Spinal cord (tissue), 9 donors: ENCODE measurements at regions not wholly inside any gene's neighbourhood (a gene's known extent, or its start where the extent isn't known, plus 50 kb on each side); places are given as distances from the start of the nearest gene placed in this dataset.

Source experiments
- DNase-seq, 6 donors: peaks; one replicate each; pipeline versions ENCODE4 v3.0.0 to v3.0.0-alpha.2; 2013 to 2015; ENCODE audit warnings: low spot score in 6 of 6, low read depth in 4 of 6
- H3K27ac ChIP-seq: one replicate; pipeline ENCODE4 v1.5.1; 2013; ENCODE audit warnings: low read depth, low read length, control low read depth
- H3K27me3 ChIP-seq: one replicate; pipeline ENCODE4 v1.6.1; 2013; ENCODE audit warnings: low read length; ENCODE audit not compliant: control insufficient read depth, insufficient read depth
- H3K36me3 ChIP-seq: one replicate; pipeline ENCODE4 v1.6.1; 2013; ENCODE audit warnings: low read length; ENCODE audit not compliant: control insufficient read depth, insufficient read depth
- H3K4me1 ChIP-seq: one replicate; pipeline ENCODE4 v1.6.1; 2013; ENCODE audit warnings: low read length; ENCODE audit not compliant: control insufficient read depth, insufficient read depth
- H3K4me3 ChIP-seq: one replicate; pipeline ENCODE4 v1.5.1; 2013; ENCODE audit warnings: low read depth, low read length, control low read depth
- H3K9me3 ChIP-seq: one replicate; pipeline ENCODE4 v1.6.1; 2013; ENCODE audit warnings: low read length; ENCODE audit not compliant: control insufficient read depth, insufficient read depth
- WGBS: methylation state at CpG from one replicate; pipeline ENCODE4 v1.1.5; 2013; ENCODE audit warnings: missing lambda C conversion rate; ENCODE audit not compliant: insufficient coverage; 5-methylcytosine and 5-hydroxymethylcytosine counted together
- donor health status: healthy.

DNA sequence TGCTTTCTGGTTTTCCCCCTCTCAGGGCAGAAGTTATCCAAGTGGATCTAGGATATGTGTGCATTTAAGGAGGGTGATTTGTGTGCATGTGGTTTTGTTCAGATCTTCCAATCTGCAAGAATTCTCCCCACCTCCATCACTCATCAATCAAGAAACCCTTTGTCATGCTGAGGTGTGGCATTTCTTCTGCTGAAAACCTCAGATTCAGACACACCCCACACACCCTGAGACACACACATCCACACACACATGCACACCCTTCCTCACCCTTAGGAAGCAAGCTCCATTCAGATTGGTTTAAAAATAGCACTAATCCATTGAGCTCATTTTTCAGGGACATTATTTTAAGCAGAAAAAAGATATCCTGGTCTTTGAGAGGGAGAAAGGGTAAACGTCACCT lies 106.1 kb upstream of the HSD17B12 start:
- Histone ChIP-seq H3K4me3 (no peak overlapping the region), H3K36me3 (no peaks in the 10 kb centered on the region), H3K9me3 (no peaks in the 10 kb centered on the region), H3K4me1 (peaks cover 30% of the 10 kb centered on the region), H3K27ac (peak overlapping the region; percentile 65), H3K27me3 (peaks cover 39% of the 10 kb centered on the region)
- no CpG with 5 or more reads among the region's 1 CpG for WGBS
- peak in 1 of 6 donors; percentile 60 for DNase-seq

DNA sequence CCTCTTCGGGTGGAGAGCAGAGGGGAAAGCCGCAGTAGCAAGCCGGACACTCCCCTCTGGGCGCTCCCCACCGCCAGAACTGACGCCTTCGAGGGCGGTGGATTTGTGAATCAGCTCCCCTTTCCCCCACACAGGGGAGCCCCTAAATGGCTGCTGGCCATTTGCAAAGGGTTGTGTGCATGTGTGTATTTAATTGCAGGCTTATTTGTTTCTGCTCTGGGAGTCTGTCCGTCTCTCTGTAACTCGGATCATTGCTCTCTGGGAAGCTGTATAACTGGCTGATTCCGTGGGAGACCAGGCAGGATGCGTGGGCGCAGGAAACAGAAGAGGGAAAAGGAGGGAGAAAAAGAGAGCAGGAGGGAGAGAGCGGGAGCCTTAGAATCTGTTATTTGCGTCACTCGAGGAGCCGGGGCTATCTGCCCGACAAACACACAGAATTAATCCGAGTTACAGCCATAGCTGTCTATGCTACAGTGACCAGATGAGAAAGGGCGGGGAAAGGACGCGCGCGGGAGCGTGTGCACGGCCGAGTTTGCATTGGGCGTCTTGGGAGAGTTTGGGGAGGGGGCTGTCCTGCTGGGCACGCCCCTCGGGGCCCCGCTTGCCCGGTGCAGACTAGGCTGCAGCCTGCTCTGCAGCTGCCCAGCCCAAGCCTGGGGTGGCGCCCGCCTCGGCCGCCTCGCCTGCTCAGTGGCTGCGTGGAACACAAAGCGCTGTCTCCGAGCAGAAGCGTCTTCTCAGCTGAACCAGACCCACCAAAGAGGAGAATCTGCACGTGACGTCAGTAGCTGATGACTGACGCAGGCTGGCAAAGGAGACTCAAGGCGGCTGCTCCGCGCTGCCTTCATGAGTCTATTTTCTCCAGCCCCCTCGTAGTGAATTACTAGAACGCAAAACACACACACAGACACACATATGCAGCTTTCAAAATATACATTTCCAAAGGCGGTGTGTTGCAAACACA lies 105.3 kb upstream of the HSD17B12 start:
- Histone ChIP-seq H3K4me1 (peaks cover 36% of the 10 kb centered on the region), H3K27ac (peak overlapping the region; percentile 65), H3K4me3 (peak overlapping the region; percentile 53), H3K36me3 (no peaks in the 10 kb centered on the region), H3K9me3 (no peaks in the 10 kb centered on the region), H3K27me3 (peaks cover 46% of the 10 kb centered on the region)
- DNase-seq, result peak in 5 of 6 donors; percentile 78 to 98 (median 87)
- under 1% methylated on average over 37 of the region's 50 CpGs for WGBS

DNA sequence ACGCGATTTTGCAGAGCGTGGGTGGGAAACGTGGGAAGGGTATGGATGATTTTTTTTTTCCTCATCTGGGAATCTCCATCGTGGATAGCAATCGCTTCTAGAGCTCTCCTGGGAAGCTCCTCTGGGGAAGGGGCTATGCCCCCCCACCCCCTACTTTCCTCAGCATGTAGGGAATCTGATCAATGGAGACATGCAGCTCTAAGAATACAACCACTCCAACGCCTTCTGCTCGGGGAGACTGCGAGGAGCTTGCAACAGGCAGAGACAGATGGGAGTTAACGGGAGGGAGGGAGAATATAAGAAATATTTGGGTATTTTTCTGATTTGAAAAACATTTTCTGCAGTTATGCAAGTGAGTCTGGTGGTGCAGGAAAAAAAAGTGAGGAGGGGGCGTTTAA lies 104.6 kb upstream of the HSD17B12 start:
- Histone ChIP-seq H3K9me3 (no peaks in the 10 kb centered on the region), H3K27me3 (peaks cover 53% of the 10 kb centered on the region), H3K4me1 (peaks cover 42% of the 10 kb centered on the region), H3K4me3 (peak overlapping the region; percentile 53), H3K36me3 (no peaks in the 10 kb centered on the region), H3K27ac (peak overlapping the region; percentile 65)
- WGBS, result 0% methylated on average over 2 of the region's 11 CpGs
- peak in 1 of 6 donors; percentile 80 for DNase-seq

DNA sequence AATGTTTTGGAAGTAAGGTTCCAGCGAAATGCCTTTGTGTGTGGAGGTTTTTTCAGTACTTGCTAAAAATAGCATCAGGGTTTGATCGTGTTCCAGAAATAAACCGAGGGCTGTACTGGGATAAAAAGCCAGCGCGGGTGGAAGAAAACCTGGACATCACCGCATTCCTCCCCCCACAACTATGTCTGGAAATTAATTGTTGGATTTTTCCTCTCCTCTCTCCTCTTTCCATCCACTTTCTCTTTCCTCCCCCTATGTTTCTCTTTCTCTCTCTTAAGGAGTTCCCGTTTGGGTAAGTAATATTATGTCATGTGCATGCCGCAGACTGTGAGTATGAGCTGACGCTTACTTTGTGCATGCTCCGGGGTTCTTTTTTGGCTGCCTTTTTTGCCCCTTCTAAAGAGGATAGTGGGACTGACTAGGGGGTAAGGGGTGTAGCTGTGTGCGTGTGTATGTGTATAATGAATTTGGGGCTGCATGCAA lies 104.2 kb upstream of the HSD17B12 start:
- Histone ChIP-seq H3K27ac (peak overlapping the region; percentile 65), H3K4me3 (peak overlapping the region; percentile 53), H3K27me3 (peaks cover 55% of the 10 kb centered on the region), H3K36me3 (no peaks in the 10 kb centered on the region), H3K4me1 (peaks cover 46% of the 10 kb centered on the region), H3K9me3 (no peaks in the 10 kb centered on the region)
- DNase-seq, result peak in 2 of 6 donors; percentile 78 to 84
- WGBS, result 0% methylated on average over 3 of the region's 11 CpGs

DNA sequence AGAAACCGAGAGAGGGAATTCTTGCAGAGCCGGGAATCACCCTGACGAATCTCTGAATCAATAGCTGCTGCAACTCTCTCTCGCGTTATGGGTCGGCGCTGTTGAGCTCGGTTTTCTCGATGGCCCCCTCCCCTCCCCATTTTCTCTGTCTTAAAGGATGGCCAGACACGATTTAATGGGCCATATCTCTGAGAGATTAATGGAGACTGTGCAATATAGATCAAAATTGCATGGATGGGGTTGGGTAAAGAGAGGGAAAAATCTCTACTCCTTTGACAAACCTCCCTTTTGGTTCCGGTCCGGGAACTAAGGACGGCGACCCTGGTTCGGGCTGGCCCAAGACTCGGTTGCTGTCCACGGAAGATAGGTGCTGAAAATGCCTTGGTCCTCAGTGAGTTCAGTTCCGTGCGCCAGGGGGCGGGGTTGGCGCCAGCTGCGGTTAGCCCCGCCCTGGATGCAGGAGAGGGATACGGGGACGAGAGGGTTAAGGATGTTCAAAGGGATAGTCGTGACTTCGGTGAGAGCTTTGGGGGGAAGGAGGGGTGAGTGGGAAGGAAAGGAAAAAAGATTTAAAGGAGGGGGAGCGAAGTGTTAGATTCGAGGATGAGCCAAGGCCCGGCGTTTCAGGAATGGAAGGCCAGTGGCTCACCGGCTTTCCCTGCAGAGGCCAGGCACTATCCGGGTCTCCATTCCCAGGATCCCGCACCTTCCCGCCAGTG lies 103.6 kb upstream of the HSD17B12 start:
- peak in 2 of 6 donors; percentile 83 to 94 for DNase-seq
- H3K27me3 ChIP-seq, result peaks cover 61% of the 10 kb centered on the region
- H3K4me1 ChIP-seq, result peaks cover 52% of the 10 kb centered on the region
- H3K4me3 ChIP-seq, result peak overlapping the region; percentile 53
- H3K27ac ChIP-seq, result peak overlapping the region; percentile 65
- H3K9me3 ChIP-seq, result no peaks in the 10 kb centered on the region
- H3K36me3 ChIP-seq, result no peaks in the 10 kb centered on the region
- under 1% methylated on average over 26 of the region's 35 CpGs for WGBS

DNA sequence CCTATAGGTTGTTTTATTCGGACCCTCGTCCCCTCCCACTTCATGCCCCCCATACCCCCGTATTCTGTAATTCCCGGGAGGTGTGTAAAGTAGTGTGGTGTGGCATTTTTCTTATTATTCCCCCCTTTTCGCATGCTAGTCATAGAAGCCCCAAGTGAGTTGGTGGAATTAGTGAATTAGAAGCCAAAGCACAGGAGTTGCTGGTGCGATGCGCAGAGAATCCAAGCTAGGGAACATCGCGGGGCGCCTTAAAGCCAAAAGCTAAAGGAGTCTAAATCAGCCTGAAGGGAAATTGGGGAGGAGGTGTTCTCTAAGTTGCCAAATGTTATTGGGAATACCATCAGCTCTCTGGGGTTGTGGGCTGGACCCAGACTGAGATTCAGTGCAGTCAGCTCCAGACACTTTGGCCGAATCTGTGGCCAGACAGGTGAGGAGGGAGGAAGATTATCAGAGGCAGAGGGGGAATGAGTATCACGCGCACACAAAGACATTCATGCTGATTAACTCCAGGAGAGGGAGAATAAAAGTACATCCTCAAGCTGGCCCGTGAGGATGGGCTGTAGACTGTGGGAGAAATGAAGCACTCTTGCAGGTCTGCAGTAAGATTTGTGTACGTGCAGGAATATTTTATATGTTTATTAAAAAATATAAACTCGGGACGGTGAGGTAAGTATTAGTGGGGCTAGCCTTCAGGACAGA lies 102.8 kb upstream of the HSD17B12 start:
- Histone ChIP-seq H3K27me3 (peaks cover 68% of the 10 kb centered on the region), H3K36me3 (no peaks in the 10 kb centered on the region), H3K27ac (no peak overlapping the region), H3K4me1 (peaks cover 60% of the 10 kb centered on the region), H3K9me3 (no peaks in the 10 kb centered on the region), H3K4me3 (peak overlapping the region; percentile 53)
- 2% methylated on average over 9 of the region's 17 CpGs for WGBS
- no peak for DNase-seq

DNA sequence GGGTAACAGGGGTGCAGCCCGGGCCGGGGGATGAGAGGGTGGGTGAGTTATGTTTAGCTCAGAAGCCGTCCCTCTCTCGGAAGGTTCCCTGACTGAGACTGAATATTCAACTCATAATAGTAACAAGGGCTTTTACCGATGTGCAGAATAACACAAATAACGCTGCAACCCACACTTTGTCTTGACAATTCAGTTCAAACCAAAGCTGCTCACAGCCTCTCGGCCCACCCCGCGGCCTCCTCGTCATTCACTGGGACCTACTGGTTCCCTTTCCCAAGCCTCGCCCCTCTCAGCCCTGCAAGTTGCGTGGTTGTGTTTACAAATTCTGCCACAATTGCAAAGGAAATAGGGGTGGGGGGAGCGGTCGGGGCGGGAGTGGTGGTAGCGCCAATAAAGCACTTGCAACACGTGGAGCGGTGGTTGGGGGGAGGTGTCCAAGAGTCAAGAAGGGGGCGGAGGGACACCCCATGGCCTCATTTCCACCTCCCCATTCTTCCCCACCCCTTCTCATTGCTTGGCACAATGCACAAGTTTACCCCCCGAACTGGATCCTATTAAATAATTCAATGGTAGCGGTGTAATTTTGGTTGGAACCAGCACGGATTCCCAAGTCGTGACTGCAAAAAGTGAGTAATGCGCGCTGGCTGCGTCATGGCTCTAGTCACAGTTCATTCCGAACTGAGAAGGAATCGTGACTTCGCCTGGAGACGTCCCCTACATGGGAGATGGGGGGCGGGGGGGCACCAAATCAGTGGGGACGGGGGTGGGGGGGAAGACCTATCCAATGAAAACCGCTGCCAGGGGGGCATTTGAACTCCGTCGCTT lies 102.0 kb upstream of the HSD17B12 start:
- 0% methylated on average over 7 of the region's 35 CpGs for WGBS
- H3K4me3 ChIP-seq, result peak overlapping the region; percentile 45
- H3K9me3 ChIP-seq, result no peaks in the 10 kb centered on the region
- peaks cover 77% of the 10 kb centered on the region for H3K27me3 ChIP-seq
- H3K4me1 ChIP-seq, result peaks cover 68% of the 10 kb centered on the region
- DNase-seq, result peak in 2 of 6 donors; percentile 14 to 17
- no peaks in the 10 kb centered on the region for H3K36me3 ChIP-seq
- H3K27ac ChIP-seq, result no peak overlapping the region

DNA sequence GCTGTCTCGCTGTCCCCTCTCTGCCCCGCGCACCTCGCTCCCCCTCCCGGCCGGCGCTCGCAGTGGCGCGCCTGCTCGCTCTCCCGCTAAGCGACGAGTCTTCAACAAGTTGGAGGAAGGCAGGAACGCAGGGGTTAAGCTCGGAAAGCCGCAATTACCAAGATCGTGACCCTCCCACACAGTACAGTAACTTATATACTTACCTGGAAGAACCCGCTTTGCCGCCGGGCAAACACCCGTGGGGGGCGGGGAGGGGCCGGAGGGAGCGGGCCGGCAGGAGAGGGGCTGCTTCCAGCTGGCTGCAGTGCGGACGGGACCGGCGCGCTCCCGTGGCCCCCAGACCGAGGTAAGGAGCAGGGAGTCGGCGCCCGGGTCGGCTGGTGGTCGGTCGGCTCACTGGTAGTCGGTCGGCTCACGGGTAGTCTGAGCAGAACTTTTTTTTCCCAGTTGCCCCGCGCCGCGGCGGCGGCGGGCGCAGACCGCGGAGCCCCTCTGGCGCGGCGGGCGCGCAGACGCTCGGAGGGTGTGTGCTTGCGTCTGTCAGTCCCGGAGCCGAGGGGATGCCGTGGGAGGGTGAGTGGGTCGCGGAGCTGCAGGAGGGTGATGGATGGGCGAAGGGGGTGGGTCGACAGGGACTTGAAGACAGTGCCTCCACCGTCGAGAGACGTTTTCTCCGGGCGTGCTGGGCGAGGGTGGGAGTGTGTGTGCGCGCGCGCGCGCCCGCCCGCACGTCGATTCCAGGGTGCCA lies 101.2 kb upstream of the HSD17B12 start:
- H3K36me3 ChIP-seq, result no peaks in the 10 kb centered on the region
- H3K27me3 ChIP-seq, result peaks cover 77% of the 10 kb centered on the region
- under 1% methylated on average over 75 of the region's 83 CpGs for WGBS
- H3K9me3 ChIP-seq, result no peaks in the 10 kb centered on the region
- H3K4me1 ChIP-seq, result peaks cover 70% of the 10 kb centered on the region
- peak overlapping the region; percentile 45 for H3K4me3 ChIP-seq
- H3K27ac ChIP-seq, result no peak overlapping the region
- peak in 2 of 6 donors; percentile 62 to 65 for DNase-seq
